Neuronal stem cell (in vitro differentiated cells): ENCODE measurements at regions not wholly inside any gene's neighbourhood (a gene's known extent, or its start where the extent isn't known, plus 50 kb on each side); places are given as distances from the start of the nearest gene placed in this dataset.

ENCODE experiments used
- DNase-seq: peaks from one replicate; pipeline ENCODE4 v3.0.0-alpha.2; 2013; ENCODE audit warnings: low spot score
- H2AFZ ChIP-seq: one replicate; pipeline ENCODE4 v1.6.1; 2013; ENCODE audit warnings: mild to moderate bottlenecking, low read length, inconsistent platforms
- H2AK5ac ChIP-seq: 2 replicates; pipeline ENCODE4 v1.6.1; 2013; ENCODE audit warnings: low read depth, mild to moderate bottlenecking, inconsistent platforms, low read length, moderate library complexity, mixed read lengths
- H2BK120ac ChIP-seq: 2 replicates; pipeline ENCODE4 v1.6.1; 2013; ENCODE audit warnings: low read depth, mild to moderate bottlenecking, inconsistent platforms, low read length, moderate library complexity, mixed read lengths
- H2BK12ac ChIP-seq: one replicate; pipeline ENCODE4 v1.6.1; 2013; ENCODE audit warnings: low read length, inconsistent platforms
- H2BK15ac ChIP-seq: 2 replicates; pipeline ENCODE4 v1.6.1; 2013; ENCODE audit warnings: mild to moderate bottlenecking, low read length, inconsistent platforms, mixed read lengths
- H2BK5ac ChIP-seq: one replicate; pipeline ENCODE4 v1.6.1; 2013; ENCODE audit warnings: inconsistent platforms, mild to moderate bottlenecking, low read length, moderate library complexity
- H3K14ac ChIP-seq: one replicate; pipeline ENCODE4 v1.6.1; 2013; ENCODE audit warnings: low read length, inconsistent platforms
- H3K18ac ChIP-seq: 2 replicates; pipeline ENCODE4 v1.6.1; 2013; ENCODE audit warnings: low read length, inconsistent platforms
- H3K23ac ChIP-seq: 2 replicates; pipeline ENCODE4 v1.6.1; 2013; ENCODE audit warnings: low read depth, mild to moderate bottlenecking, mixed read lengths, low read length, inconsistent platforms; ENCODE audit not compliant: poor library complexity
- H3K27ac ChIP-seq: replicated peaks from 3 replicates; pipeline ENCODE4 v1.5.1; 2013; ENCODE audit warnings: low read length, inconsistent platforms
- H3K27me3 ChIP-seq, 3 experiments: 2 replicates each; pipeline ENCODE4 v1.6.1; 2013; ENCODE audit warnings: low read length in 3 of 3, mild to moderate bottlenecking in 2 of 3, inconsistent platforms in 1 of 3, low read depth in 1 of 3, mixed read lengths in 1 of 3, moderate library complexity in 1 of 3; ENCODE audit not compliant: control insufficient read depth in 3 of 3, insufficient read depth in 3 of 3
- H3K36me3 ChIP-seq, 2 donors: replicated peaks in 1 of 2; 2 replicates each; pipeline ENCODE4 v1.6.1; 2013; ENCODE audit warnings: low read length in 2 of 2; ENCODE audit not compliant: control insufficient read depth in 2 of 2, insufficient read depth in 2 of 2
- H3K4ac ChIP-seq: 2 replicates; pipeline ENCODE4 v1.6.1; 2013; ENCODE audit warnings: inconsistent platforms, mild to moderate bottlenecking, low read length, moderate library complexity
- H3K4me1 ChIP-seq, 2 donors: 1 replicate in 1 of 2; 2 replicates in 1 of 2; pipeline ENCODE4 v1.6.1; 2013; ENCODE audit warnings: low read length in 2 of 2, low read depth in 1 of 2; ENCODE audit not compliant: control insufficient read depth in 2 of 2, insufficient read depth in 1 of 2
- H3K4me2 ChIP-seq: one replicate; pipeline ENCODE4 v1.6.1; 2013; ENCODE audit warnings: mild to moderate bottlenecking, low read length, inconsistent platforms; ENCODE audit not compliant: insufficient read depth, poor library complexity, severe bottlenecking
- H3K4me3 ChIP-seq, 2 donors: 2 replicates each; pipeline ENCODE4 v1.5.1; 2013; ENCODE audit warnings: low read length in 2 of 2, mild to moderate bottlenecking in 2 of 2, inconsistent platforms in 1 of 2, moderate library complexity in 1 of 2
- H3K79me1 ChIP-seq: one replicate; pipeline ENCODE4 v1.6.1; 2013; ENCODE audit warnings: low read depth, mild to moderate bottlenecking, inconsistent platforms, low read length, moderate library complexity
- H3K9ac ChIP-seq: one replicate; pipeline ENCODE4 v1.6.1; 2013; ENCODE audit warnings: mild to moderate bottlenecking, low read depth, low read length, inconsistent platforms; ENCODE audit not compliant: poor library complexity
- H3K9me3 ChIP-seq, 2 donors: replicated peaks in 1 of 2; 2 replicates each; pipeline versions ENCODE3 to v1.6.1; 2013; ENCODE audit warnings: low read length in 2 of 2, mild to moderate bottlenecking in 2 of 2, inconsistent platforms in 1 of 2, low read depth in 1 of 2, mixed read lengths in 1 of 2, moderate library complexity in 1 of 2; ENCODE audit not compliant: control insufficient read depth in 2 of 2, insufficient read depth in 1 of 2
- H4K8ac ChIP-seq: one replicate; pipeline ENCODE4 v1.6.1; 2013; ENCODE audit warnings: low read depth, mild to moderate bottlenecking, inconsistent platforms, low read length, moderate library complexity
- H4K91ac ChIP-seq: one replicate; pipeline ENCODE4 v1.6.1; 2013; ENCODE audit warnings: low read length, low read depth, mild to moderate bottlenecking, inconsistent platforms; ENCODE audit not compliant: poor library complexity
- WGBS, 2 donors: extraction: QIAGEN DNeasy Blood & Tissue Kit; methylation state at CpG; one replicate each; pipeline ENCODE4 v1.1.7; 2013; ENCODE audit warnings: missing lambda C conversion rate in 2 of 2, mixed read lengths in 1 of 2; ENCODE audit not compliant: insufficient read length in 2 of 2, insufficient replicate concordance in 1 of 2; ENCODE audit errors: extremely low coverage in 2 of 2; 5-methylcytosine and 5-hydroxymethylcytosine counted together

DNA sequence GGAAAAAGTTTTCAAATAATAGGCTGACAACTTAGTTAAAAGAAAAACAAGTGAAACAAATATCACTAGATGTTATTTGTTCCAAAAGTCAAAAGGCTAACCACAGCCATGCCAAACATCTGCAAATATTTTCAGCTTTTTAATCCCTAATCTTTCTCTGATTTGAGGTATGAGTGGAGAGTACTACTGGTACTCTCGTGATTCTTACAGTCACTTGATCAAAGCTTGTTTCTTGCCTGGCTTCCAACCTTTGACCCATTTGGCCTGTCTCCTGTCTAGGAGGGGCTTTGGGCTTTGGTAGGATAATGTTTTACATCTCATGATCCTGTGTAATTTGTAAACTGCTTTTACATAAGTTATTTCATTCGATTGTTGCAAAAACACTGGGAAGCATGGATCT is 301.8 kb upstream of the SORL1-AS1 start:
- Histone ChIP-seq H3K4me2 (no peak overlapping the region), H2BK15ac (no peak overlapping the region), H3K36me3 (no peaks in the 10 kb centered on the region), H2BK12ac (no peak overlapping the region), H3K4me3 (no peak overlapping the region), H3K23ac (no peak overlapping the region), H3K27ac (no peak overlapping the region), H3K4ac (no peak overlapping the region), H2AFZ (no peak overlapping the region), H3K79me1 (no peaks in the 10 kb centered on the region), H4K8ac (no peak overlapping the region), H2BK5ac (no peak overlapping the region), H3K9ac (no peak overlapping the region), H4K91ac (no peak overlapping the region), H3K14ac (no peak overlapping the region), H2AK5ac (no peak overlapping the region), H3K9me3 (no peaks in the 10 kb centered on the region), H2BK120ac (no peak overlapping the region), H3K27me3 (no peaks in the 10 kb centered on the region), H3K4me1 (peaks cover 0 to 6% of the 10 kb centered on the region in 2 donors), H3K18ac (no peak overlapping the region)
- no peak for DNase-seq
- no CpG with 5 or more reads among the region's 2 CpGs for WGBS, 2 donors

DNA sequence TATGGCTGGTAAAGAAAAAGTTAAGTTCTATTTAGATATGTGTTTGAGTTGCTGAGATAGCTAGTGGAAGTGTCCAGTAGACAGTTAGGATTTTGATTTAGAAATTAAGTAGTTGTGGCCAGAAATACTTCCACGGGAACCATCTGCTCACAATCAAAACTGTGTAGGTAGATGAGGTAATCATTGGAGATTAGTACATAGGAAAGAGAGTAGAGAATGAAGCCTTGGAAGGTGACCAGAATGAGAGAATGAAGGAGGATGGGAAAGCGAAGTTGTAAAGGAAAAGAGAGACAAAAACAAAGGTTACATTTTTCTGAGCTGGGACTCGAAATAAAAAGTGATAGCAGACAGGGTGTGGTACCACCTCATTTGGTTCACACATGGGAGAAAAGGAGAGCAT is 296.9 kb upstream of the SORL1-AS1 start:
- H3K4me1 ChIP-seq, result no peaks in the 10 kb centered on the region
- H4K91ac ChIP-seq, result no peak overlapping the region
- H2AFZ ChIP-seq, result no peak overlapping the region
- no peak overlapping the region for H2BK5ac ChIP-seq
- H3K4me3 ChIP-seq, result no peak overlapping the region
- H3K36me3 ChIP-seq, result no peaks in the 10 kb centered on the region
- H3K18ac ChIP-seq, result no peak overlapping the region
- no peak overlapping the region for H2BK12ac ChIP-seq
- no peak overlapping the region for H4K8ac ChIP-seq
- no peak overlapping the region for H2AK5ac ChIP-seq
- H3K27me3 ChIP-seq, result no peaks in the 10 kb centered on the region
- H2BK15ac ChIP-seq, result no peak overlapping the region
- H3K23ac ChIP-seq, result no peak overlapping the region
- H3K9ac ChIP-seq, result no peak overlapping the region
- H3K79me1 ChIP-seq, result no peaks in the 10 kb centered on the region
- WGBS, 2 donors, result no CpG with 5 or more reads among the region's 3 CpGs
- H3K27ac ChIP-seq, result no peak overlapping the region
- H3K4me2 ChIP-seq, result no peak overlapping the region
- peaks cover 0 to 1% of the 10 kb centered on the region in 2 donors for H3K9me3 ChIP-seq
- no peak overlapping the region for H2BK120ac ChIP-seq
- DNase-seq, result no peak
- H3K14ac ChIP-seq, result no peak overlapping the region
- H3K4ac ChIP-seq, result no peak overlapping the region

DNA sequence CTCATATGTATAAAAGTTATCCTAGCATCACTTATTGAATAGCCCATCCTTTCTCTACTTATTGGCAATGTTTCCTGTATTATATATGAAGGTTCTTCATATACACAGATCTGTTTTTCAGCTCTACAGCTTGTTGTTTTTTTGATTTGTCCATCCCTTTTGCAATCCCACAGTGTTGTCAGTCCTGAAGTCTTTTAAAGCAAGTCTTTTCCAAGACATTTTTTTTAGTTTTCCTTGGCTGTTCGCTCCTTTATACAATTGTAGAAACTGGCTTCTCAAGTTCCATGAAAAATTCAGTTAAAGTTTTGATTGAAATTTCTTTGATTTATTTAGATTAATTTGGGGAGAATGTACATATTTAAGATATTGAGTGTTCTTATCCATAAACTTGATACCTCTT is 295.3 kb upstream of the SORL1-AS1 start:
- H3K27ac ChIP-seq, result no peak overlapping the region
- WGBS, 2 donors, result no CpG with 5 or more reads among the region's 1 CpG
- no peak overlapping the region for H2BK12ac ChIP-seq
- no peak overlapping the region for H4K8ac ChIP-seq
- H4K91ac ChIP-seq, result no peak overlapping the region
- no peak overlapping the region for H3K9ac ChIP-seq
- no peak overlapping the region for H2BK120ac ChIP-seq
- no peak overlapping the region for H2BK5ac ChIP-seq
- H3K4me3 ChIP-seq, result no peak overlapping the region
- H3K14ac ChIP-seq, result no peak overlapping the region
- H3K36me3 ChIP-seq, result no peaks in the 10 kb centered on the region
- H3K23ac ChIP-seq, result no peak overlapping the region
- H3K4me1 ChIP-seq, result no peaks in the 10 kb centered on the region
- H3K27me3 ChIP-seq, result no peaks in the 10 kb centered on the region
- no peak overlapping the region for H2BK15ac ChIP-seq
- no peak overlapping the region for H2AK5ac ChIP-seq
- H3K79me1 ChIP-seq, result no peaks in the 10 kb centered on the region
- no peak overlapping the region for H3K18ac ChIP-seq
- no peak for DNase-seq
- peaks cover 0 to 5% of the 10 kb centered on the region in 2 donors for H3K9me3 ChIP-seq
- H3K4ac ChIP-seq, result no peak overlapping the region
- H3K4me2 ChIP-seq, result no peak overlapping the region
- no peak overlapping the region for H2AFZ ChIP-seq

DNA sequence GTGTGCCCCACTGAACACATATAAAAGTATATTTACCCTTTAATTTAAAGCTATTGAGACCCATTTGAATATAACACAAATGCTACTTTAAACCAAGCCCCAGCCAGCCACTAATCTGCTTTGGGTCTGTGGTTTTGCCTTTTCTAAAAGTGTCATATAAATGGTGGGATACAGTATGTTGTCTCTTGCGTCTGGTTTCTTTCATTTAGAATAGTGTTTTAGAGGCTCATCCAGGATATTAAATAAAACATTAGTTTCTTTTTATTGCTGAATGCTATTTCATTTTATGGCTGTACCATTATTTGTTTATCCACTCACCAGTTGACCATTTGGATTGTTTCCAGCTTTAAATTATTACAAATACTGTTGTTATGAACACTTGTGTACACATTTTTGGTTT is 290.5 kb upstream of the SORL1-AS1 start:
- no peak overlapping the region for H3K27ac ChIP-seq
- H3K27me3 ChIP-seq, result no peaks in the 10 kb centered on the region
- no peak overlapping the region for H2AFZ ChIP-seq
- H3K4me2 ChIP-seq, result no peak overlapping the region
- no peak overlapping the region for H2BK5ac ChIP-seq
- H3K9me3 ChIP-seq, result peaks cover 0 to 5% of the 10 kb centered on the region in 2 donors
- no peaks in the 10 kb centered on the region for H3K36me3 ChIP-seq
- DNase-seq, result no peak
- WGBS, 2 donors, result no CpG with 5 or more reads among the region's 1 CpG
- H3K4me1 ChIP-seq, result no peaks in the 10 kb centered on the region
- H3K18ac ChIP-seq, result no peak overlapping the region
- no peak overlapping the region for H2BK120ac ChIP-seq
- no peak overlapping the region for H2BK12ac ChIP-seq
- H3K4me3 ChIP-seq, result no peak overlapping the region
- no peaks in the 10 kb centered on the region for H3K79me1 ChIP-seq
- H3K9ac ChIP-seq, result no peak overlapping the region
- H4K91ac ChIP-seq, result no peak overlapping the region
- no peak overlapping the region for H3K23ac ChIP-seq
- no peak overlapping the region for H3K14ac ChIP-seq
- H2AK5ac ChIP-seq, result no peak overlapping the region
- H4K8ac ChIP-seq, result no peak overlapping the region
- no peak overlapping the region for H3K4ac ChIP-seq
- H2BK15ac ChIP-seq, result no peak overlapping the region
